DLD1 (cell line): ENCODE measurements at regions not wholly inside any gene's neighbourhood (a gene's known extent, or its start where the extent isn't known, plus 50 kb on each side); places are given as distances from the start of the nearest gene placed in this dataset.
"Not testable (repeated sequence)": the region's sequence is repeated elsewhere in the genome, so short reads cannot be mapped to it uniquely, and the experiment has no call there.

ENCODE experiments used
- in situ Hi-C: cut with HindIII; loops from 2 replicates; pipeline ENCODE4 v1.10.0; 2017; ENCODE audit warnings: low sequenced_read_pairs

GRCh38 chr1:3989465-3989864 lies 89.4 kb upstream of the C1orf174 start:
- in situ Hi-C loops = no loop called here

- in situ Hi-C loops = no loop called here
Measured at GRCh38 chr1:3992103-3992556, 92.1 kb upstream of the C1orf174 start.

GRCh38 chr1:3992746-3993145 lies 92.7 kb upstream of the C1orf174 start:
- in situ Hi-C loops = no loop called here

GRCh38 chr1:3993619-3994375 lies 93.7 kb upstream of the C1orf174 start:
- in situ Hi-C loops = no loop called here

DNA sequence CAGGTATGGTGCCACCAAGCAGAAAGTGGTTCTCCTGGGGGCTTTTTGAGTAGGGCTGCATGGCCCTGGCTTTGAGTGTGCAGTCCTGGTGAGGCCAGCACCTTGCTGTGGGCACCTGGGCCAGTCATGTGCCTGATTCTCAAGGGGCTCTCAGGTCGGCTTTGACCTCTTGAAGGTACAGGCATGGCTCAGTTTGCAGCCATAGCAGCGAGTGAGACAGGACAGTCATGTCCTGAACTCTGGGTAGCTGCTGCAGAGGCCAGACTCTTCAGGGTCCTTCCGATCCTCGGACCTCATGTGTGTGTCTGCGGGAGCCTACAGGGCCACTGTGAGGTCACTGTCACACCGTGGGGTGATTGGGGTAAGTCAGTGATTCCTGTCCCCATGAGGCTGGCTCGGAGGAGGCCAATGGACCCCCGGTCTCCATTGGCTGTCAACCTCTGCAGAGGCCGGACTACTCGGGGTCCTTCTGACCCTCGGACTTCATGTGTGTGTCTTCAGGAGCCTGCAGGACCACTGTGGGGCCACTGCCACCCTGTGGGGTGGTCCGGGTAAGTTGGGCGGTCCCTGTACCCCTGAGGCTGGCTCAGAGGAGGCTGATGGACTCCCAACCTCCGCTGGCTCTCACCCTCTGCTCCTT lies 95.2 kb upstream of the C1orf174 start:
- in situ Hi-C loops = no loop called here

GRCh38 chr1:3996846-3997705 lies 97.0 kb upstream of the C1orf174 start:
- in situ Hi-C loops = no loop called here

DNA sequence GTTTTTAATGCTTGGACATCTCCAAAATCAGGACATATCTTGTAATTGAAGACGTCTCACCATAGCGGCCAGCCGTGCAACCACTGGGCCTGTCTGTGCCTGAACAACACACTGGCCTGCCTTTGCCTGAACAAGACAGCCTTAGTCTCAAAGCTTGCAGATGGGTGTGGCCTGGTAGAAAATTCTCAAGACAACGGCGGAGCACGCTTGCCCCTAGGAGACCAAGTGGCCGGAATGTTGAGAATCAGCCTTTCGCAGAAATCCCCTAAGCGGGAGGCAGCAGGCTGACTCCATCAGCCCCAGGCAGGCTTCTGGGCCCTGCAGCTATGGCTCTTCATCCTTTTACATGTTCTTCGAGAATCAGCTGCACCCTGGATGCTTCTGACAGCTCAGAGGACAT lies 98.0 kb upstream of the C1orf174 start:
- in situ Hi-C loops = no loop called here

GRCh38 chr1:3999514-3999913 lies 99.4 kb upstream of the C1orf174 start:
- in situ Hi-C loops = not testable (repeated sequence)

DNA sequence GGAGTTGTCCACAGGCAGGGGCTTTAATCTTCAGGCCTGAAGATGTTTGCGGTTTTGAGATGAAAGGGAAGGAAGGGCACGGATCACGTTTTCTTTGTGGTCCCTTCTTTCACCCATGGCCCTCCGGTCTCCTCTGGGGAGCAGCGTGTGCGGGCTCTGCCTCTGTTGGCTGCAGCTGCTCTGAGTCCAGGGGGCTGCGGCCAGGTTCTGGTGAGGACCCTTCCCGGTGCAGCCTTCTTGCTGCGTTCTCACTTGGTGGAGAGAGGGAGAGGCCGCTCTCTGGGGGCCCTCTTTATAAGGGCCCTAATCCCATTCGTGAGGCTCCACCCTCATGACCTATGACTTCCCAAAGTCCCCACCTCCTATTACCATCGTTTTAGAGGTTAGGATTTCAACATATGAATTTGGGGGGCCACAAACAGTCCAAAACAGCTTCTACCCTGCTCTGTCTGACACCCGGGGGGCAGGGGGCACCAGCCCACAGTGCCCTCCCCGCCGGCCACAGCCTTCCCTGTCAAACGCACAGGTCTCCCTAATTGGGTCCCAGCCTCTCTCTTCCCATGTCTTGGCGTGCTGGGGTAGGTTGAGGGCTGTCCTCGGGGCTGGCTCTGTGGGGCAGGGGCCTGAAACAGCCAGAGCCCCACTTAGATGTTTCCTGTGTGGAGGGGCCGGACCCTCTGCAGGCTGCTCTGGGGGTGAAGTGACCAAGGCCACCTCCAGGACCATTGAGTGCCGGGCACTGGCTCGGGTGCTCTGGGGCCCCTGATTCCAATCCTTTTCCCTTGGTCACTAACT lies 100.1 kb upstream of the C1orf174 start:
- in situ Hi-C loops = no loop called here

DNA sequence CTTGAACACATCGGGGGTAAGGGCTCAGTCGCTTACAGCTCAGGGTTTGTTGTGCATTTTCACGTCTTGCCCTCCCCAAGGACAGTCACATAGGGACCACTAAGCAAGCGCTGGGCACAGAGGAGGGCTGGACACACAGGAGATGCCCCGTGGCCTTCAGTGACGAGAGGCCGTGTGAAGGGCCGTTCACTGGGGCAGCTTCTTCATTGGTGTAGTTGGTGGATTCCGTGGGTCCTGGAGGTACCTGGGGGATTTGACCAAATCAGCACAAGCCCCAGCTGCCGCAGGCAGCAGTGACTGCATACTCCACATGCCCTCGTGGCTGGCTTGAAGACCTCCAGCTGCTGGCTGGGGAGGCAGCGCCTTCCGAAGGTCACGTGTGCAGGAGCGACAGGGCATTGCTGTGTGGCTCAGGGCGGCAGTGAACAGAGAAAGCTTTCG lies 100.8 kb upstream of the C1orf174 start:
- in situ Hi-C loops = no loop called here

GRCh38 chr1:4001461-4001860 lies 101.4 kb upstream of the C1orf174 start:
- in situ Hi-C loops = no loop called here

- in situ Hi-C loops = no loop called here
Measured at GRCh38 chr1:4002061-4002521, 102.0 kb upstream of the C1orf174 start.

DNA sequence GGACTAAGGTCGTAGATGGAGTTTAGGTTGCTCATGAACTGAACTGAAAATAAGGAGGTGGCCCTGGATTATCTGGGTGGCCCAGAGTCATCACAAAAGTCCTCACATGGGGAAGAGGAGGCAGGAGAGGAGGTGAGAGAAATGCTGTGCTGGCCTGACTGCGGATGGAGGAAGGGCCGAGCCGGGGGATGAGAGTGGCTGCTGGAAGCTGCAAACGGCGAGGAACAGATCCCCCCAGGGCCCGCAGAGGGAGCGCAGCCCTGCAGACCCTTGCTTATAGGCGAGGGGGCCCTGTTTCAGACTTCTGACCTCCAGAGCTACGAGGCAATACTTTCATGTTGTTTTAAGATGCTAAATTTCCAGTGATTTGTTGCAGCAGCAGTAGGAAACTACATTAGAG lies 102.7 kb upstream of the C1orf174 start:
- in situ Hi-C loops = no loop called here

- in situ Hi-C loops = no loop called here
Measured at GRCh38 chr1:4003846-4004505, 103.9 kb upstream of the C1orf174 start.

GRCh38 chr1:4004635-4005430 lies 104.8 kb upstream of the C1orf174 start:
- in situ Hi-C loops = no loop called here

DNA sequence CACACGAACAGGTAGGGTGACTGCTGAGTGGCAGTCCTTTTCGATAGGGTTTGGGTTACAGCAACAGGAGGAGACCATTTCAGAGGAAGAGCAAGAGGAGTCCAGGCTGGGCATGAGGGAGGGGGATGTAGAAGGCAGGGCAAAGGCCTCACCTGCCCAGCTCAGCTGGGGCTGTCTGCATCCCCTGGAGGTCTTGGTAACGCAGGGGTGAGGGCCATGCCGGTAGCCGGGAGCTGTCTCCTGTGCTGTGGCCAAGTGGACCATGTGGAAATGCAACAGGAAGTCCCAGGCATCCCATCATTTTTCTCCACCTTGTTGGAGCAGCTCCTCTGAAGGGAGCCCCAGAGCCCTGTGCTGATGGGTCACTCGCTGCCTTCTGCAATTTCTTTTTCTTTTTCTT lies 105.4 kb upstream of the C1orf174 start:
- in situ Hi-C loops = no loop called here

GRCh38 chr1:4006676-4007374 lies 106.8 kb upstream of the C1orf174 start:
- in situ Hi-C loops = no loop called here

DNA sequence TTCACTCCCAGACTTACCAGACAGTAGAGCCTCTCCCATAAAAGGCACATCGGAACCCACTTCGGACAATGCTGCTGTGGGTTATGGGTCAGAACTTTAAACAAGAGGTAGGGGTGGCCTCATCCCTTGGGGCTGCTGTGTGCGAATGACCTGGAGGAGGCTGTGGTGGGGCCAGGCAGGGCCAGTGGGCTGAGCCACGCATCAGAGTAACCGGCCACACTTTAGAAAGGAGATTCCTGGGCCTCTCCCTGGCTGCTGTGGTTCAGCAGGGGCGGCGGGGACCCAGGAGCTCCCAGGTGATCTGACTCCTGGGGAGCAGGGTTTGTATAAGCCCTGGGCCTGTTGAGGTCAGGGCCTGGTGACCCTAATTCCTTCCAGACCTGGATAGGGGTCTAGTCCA lies 110.2 kb upstream of the C1orf174 start:
- in situ Hi-C loops = no loop called here
